ENCODE measurements at regions not wholly inside any gene's neighbourhood (a gene's known extent, or its start where the extent isn't known, plus 50 kb on each side); places are given as distances from the start of the nearest gene placed in this dataset.

DNA sequence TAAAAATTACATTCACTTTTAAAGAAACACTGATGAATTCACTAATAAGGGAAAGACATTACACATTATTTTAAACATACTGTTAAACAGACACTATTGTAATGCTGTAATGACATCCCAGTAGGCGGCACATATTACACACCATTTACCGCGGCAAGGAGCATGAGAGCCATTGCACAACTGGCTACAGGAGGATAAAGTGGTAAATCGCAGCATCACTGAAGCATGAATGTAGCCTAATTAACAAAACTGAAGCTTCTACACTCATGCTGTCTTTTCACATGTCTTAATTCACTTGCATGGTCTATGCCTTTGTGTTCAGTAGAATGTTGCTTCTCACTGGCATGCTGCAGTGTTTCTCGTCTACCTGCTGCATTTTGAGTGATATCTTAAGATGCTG lies 1046.0 kb downstream of the MRPL39 start (continued):
- TF ChIP-seq, protein P1, sequence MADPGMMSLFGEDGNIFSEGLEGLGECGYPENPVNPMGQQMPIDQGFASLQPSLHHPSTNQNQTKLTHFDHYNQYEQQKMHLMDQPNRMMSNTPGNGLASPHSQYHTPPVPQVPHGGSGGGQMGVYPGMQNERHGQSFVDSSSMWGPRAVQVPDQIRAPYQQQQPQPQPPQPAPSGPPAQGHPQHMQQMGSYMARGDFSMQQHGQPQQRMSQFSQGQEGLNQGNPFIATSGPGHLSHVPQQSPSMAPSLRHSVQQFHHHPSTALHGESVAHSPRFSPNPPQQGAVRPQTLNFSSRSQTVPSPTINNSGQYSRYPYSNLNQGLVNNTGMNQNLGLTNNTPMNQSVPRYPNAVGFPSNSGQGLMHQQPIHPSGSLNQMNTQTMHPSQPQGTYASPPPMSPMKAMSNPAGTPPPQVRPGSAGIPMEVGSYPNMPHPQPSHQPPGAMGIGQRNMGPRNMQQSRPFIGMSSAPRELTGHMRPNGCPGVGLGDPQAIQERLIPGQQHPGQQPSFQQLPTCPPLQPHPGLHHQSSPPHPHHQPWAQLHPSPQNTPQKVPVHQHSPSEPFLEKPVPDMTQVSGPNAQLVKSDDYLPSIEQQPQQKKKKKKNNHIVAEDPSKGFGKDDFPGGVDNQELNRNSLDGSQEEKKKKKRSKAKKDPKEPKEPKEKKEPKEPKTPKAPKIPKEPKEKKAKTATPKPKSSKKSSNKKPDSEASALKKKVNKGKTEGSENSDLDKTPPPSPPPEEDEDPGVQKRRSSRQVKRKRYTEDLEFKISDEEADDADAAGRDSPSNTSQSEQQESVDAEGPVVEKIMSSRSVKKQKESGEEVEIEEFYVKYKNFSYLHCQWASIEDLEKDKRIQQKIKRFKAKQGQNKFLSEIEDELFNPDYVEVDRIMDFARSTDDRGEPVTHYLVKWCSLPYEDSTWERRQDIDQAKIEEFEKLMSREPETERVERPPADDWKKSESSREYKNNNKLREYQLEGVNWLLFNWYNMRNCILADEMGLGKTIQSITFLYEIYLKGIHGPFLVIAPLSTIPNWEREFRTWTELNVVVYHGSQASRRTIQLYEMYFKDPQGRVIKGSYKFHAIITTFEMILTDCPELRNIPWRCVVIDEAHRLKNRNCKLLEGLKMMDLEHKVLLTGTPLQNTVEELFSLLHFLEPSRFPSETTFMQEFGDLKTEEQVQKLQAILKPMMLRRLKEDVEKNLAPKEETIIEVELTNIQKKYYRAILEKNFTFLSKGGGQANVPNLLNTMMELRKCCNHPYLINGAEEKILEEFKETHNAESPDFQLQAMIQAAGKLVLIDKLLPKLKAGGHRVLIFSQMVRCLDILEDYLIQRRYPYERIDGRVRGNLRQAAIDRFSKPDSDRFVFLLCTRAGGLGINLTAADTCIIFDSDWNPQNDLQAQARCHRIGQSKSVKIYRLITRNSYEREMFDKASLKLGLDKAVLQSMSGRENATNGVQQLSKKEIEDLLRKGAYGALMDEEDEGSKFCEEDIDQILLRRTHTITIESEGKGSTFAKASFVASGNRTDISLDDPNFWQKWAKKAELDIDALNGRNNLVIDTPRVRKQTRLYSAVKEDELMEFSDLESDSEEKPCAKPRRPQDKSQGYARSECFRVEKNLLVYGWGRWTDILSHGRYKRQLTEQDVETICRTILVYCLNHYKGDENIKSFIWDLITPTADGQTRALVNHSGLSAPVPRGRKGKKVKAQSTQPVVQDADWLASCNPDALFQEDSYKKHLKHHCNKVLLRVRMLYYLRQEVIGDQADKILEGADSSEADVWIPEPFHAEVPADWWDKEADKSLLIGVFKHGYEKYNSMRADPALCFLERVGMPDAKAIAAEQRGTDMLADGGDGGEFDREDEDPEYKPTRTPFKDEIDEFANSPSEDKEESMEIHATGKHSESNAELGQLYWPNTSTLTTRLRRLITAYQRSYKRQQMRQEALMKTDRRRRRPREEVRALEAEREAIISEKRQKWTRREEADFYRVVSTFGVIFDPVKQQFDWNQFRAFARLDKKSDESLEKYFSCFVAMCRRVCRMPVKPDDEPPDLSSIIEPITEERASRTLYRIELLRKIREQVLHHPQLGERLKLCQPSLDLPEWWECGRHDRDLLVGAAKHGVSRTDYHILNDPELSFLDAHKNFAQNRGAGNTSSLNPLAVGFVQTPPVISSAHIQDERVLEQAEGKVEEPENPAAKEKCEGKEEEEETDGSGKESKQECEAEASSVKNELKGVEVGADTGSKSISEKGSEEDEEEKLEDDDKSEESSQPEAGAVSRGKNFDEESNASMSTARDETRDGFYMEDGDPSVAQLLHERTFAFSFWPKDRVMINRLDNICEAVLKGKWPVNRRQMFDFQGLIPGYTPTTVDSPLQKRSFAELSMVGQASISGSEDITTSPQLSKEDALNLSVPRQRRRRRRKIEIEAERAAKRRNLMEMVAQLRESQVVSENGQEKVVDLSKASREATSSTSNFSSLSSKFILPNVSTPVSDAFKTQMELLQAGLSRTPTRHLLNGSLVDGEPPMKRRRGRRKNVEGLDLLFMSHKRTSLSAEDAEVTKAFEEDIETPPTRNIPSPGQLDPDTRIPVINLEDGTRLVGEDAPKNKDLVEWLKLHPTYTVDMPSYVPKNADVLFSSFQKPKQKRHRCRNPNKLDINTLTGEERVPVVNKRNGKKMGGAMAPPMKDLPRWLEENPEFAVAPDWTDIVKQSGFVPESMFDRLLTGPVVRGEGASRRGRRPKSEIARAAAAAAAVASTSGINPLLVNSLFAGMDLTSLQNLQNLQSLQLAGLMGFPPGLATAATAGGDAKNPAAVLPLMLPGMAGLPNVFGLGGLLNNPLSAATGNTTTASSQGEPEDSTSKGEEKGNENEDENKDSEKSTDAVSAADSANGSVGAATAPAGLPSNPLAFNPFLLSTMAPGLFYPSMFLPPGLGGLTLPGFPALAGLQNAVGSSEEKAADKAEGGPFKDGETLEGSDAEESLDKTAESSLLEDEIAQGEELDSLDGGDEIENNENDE (IDR thresholded peaks at IDR 0.05; ENCODE audit: insufficient replicate concordance, low read length), result no peak
- TF ChIP-seq SRF (IDR thresholded peaks at IDR 0.05; ENCODE audit: low read depth, low read length) (no peak), PHF8 (conservative IDR thresholded peaks at IDR 0.05; ENCODE audit: low read depth, low read length) (no peak), RBBP5 (IDR thresholded peaks at IDR 0.05; ENCODE audit: borderline replicate concordance, low read depth, low read length) (no peak), TBP (IDR thresholded peaks at IDR 0.05; ENCODE audit: low read depth, low read length) (no peak), ASH2L (IDR thresholded peaks at IDR 0.05; ENCODE audit: low read length) (no peak), SAP30 (IDR thresholded peaks at IDR 0.05; ENCODE audit: insufficient read depth, insufficient replicate concordance, low read length) (no peak)
